ENCODE measurements at regions not wholly inside any gene's neighbourhood (a gene's known extent, or its start where the extent isn't known, plus 50 kb on each side); places are given as distances from the start of the nearest gene placed in this dataset.

DNA sequence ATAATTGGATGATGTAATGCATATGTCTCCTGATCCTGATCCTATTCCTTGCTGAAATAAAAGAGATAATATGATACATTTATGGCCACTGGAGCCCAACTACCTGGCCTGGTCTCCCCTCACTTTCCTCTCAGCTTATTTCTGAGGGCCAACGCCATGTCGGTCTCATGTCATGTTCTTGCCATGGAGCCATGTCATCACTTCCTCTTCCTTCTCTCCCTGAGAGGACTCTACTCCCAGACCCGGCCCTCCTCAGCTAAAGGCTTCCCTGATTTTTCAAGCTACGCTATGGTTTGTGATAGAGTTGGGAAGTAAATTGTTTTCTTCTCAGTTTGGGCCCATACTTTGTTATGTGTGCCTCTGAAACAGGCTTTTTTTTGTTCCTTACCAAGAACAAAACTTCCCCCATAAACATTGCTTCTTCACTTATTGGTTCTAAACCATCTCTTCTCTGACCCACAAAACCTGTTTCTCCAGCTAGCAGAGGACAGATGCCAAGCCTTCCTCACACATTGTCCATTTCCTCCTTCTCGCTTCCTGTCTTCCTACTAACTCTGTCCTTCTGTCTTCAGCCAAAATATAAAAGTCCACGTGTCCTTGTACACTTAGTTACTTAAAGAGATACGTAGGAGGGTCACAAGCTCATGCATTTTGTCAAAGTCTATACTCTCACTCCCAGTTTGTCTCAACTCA, 319.9 kb upstream of the DACH1 start:
- in situ Hi-C loops (cut with HindIII; ENCODE audit: extremely low pct_ligation_motif_present, low pct_unique_long_range_greater_than_20kb) = no loop called here
- FAIRE-seq (no peak), ATAC-seq (no peak), DNase-seq (ENCODE audit: low spot score) (no peak)
- no peaks in the 10 kb centered on the region for H3K4me1 ChIP-seq (ENCODE audit: insufficient read depth, low read length)
- H3K9me3 ChIP-seq (ENCODE audit: low read length) = no peaks in the 10 kb centered on the region
- no peak overlapping the region for H2AFZ ChIP-seq (ENCODE audit: low read length)
- H4K20me1 ChIP-seq (ENCODE audit: insufficient read depth, low read length) = no peaks in the 10 kb centered on the region
- WGBS (ENCODE audit: low lambda C conversion rate) = under 1% methylated on average over 6 of the region's 7 CpGs
- no peaks in the 10 kb centered on the region for H3K79me2 ChIP-seq (ENCODE audit: insufficient read depth, low read length)
- TF ChIP-seq ZNF556 (CRISPR knock-in tag; IDR thresholded peaks at IDR 0.05; ENCODE audit: borderline replicate concordance) (no peak), RORA (CRISPR knock-in tag; IDR thresholded peaks at IDR 0.05) (no peak), HNF4G (IDR thresholded peaks at IDR 0.05; ENCODE audit: borderline replicate concordance, low read depth, low read length) (no peak), HNF4G (CRISPR knock-in tag; IDR thresholded peaks at IDR 0.05; ENCODE audit: borderline replicate concordance, low read depth) (no peak), ZNF484 (CRISPR knock-in tag; IDR thresholded peaks at IDR 0.05; ENCODE audit: borderline replicate concordance, low read depth) (no peak), ATF7 (IDR thresholded peaks at IDR 0.05) (peak; percentile 48), ATF7 (CRISPR knock-in tag; IDR thresholded peaks at IDR 0.05) (no peak), SP1 (IDR thresholded peaks at IDR 0.05) (no peak), SP1 (CRISPR knock-in tag; IDR thresholded peaks at IDR 0.05) (no peak), ZNF354B (CRISPR knock-in tag; IDR thresholded peaks at IDR 0.05) (no peak)
- TF ChIP-seq, protein P1, sequence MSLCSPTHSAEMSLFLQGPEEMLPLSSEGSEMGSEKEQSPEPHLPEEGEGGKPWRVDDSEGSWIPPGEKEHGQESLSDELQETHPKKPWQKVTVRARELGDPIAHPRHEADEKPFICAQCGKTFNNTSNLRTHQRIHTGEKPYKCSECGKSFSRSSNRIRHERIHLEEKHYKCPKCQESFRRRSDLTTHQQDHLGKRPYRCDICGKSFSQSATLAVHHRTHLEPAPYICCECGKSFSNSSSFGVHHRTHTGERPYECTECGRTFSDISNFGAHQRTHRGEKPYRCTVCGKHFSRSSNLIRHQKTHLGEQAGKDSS (CRISPR knock-in tag; IDR thresholded peaks at IDR 0.05; ENCODE audit: borderline replicate concordance, low read depth) = no peak
- H3K4me3 ChIP-seq (replicated peaks in 1 of 3; ENCODE audit: insufficient read depth in 1 of 3, low read depth in 2 of 3, low read length in 3 of 3) = no peak overlapping the region
- BruUV-seq (replicated peaks) = no TSS peak
- no peak overlapping the region for H3K4me2 ChIP-seq (ENCODE audit: low read depth, low read length)
- intact Hi-C loops (cut with micrococcal nuclease; ENCODE audit: unreplicated experiment) = no loop called here
- no peak overlapping the region for H3K9ac ChIP-seq (ENCODE audit: insufficient read depth, low read depth, low read length)
- ChIA-PET POLR2A (no interaction called here), CTCF (ENCODE audit: low intra/inter-chr PET ratio, low total read pairs) (no interaction called here)
- no peak overlapping the region for H3K27ac ChIP-seq (ENCODE audit: extremely low read length, insufficient read depth, low read length)
- no peaks in the 10 kb centered on the region for H3K27me3 ChIP-seq (ENCODE audit: control insufficient read depth in 1 of 2, insufficient read depth in 2 of 2, low read length in 2 of 2)
- no peaks in the 10 kb centered on the region for H3K36me3 ChIP-seq (replicated peaks in 1 of 2; ENCODE audit: control insufficient read depth in 1 of 2, insufficient read depth in 2 of 2, low read length in 2 of 2)
